GM19238 (cell line): ENCODE measurements at regions not wholly inside any gene's neighbourhood (a gene's known extent, or its start where the extent isn't known, plus 50 kb on each side); places are given as distances from the start of the nearest gene placed in this dataset.

Experiments
- DNase-seq: peaks from one replicate; pipeline ENCODE4 v3.0.0; 2011; ENCODE audit warnings: low spot score; ENCODE audit not compliant: insufficient read length

DNA sequence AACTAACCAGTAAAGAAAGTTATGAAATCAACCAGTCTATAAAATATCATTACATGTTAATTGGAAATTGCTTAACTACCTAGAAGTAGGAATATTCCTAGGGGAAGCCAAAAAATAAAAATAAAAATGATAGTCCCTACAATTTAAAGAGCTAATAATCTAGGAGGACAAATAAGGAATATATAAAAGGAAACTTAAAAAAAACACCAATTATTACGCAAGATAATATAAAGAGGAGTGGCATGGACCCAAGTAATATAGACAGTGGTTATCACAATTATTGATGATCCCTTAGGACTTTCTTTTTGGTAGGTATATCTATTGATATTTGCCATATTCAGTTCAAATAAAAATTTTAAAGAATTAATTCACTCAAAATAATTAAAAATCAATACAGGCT, 498.7 kb downstream of the SOX5 start:
- no peak for DNase-seq

DNA sequence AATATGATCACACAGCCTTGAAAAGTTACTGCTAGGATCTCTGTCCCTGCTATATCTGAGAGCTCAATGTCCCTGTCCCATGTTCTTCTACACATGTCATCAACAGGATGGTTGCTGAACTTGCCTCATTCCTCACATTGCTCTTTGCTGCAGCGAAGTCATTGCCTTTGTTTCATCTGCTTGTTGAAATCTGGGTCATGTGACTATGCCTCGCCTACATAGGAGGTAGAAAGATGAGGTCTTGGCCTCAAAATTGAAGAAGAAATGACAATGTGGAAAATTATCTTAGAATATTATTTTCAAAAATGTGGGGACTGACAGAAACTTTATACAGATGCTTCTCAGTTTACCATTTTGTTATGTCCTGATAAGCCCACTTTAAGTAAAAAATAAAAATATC, 494.2 kb downstream of the SOX5 start:
- no peak for DNase-seq

- DNase-seq = no peak
These were observed 490.8 kb downstream of the SOX5 start for GRCh38 chr12:23458640-23459039.

- no peak for DNase-seq
These were observed 486.9 kb downstream of the SOX5 start for GRCh38 chr12:23462546-23462945.

DNA sequence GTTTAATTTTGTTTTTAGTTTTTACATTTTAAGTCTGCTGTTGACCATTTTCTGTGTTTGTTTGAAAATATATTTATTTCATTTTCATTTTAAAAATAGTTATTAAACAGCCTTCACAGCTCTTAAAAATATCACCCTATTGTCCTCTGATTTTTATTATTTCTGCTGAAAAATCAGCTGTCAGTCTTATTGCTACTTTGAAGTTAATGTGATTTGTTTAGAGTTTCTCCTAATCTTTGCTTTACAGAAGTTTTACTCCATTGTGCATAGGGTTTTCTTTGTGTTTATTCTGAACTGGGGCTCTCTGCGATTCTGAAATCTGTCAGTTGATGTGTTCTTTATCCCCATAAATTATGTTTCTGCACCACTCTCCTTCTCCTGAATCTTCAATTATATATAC, 486.3 kb downstream of the SOX5 start:
- DNase-seq = no peak

DNA sequence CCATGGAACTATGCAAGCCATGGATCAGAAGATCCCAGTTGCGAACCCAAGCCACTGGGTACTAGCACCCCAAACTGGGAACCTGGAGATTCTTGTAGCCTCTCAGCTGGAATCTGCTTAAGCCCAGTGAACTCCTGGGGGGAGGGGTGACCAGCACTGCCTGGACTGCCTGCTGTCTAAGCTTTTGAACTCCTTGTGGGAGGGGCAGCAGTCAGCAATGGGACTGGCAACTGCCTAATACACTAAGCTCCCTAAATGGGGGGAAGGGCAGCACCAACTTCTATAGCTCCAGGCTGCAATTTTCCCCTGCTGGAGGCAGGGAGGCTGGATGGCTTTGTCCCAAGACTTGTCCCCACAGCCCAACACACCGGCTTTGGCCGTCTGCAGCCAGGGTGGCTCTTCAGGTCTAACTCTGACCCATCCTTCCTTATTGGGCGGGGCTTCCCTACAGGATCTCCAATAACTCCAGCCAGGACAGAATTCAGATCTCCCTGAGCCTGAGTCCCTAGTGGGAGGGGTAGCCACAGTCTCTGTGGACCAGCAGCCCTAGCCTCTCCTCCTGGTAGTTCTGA, 485.1 kb downstream of the SOX5 start:
- DNase-seq = no peak

GRCh38 chr12:23472329-23472971, 477.0 kb downstream of the SOX5 start:
- DNase-seq = no peak

GRCh38 chr12:23473071-23473470, 476.4 kb downstream of the SOX5 start:
- DNase-seq = no peak

GRCh38 chr12:23474438-23474976, 475.0 kb downstream of the SOX5 start:
- DNase-seq = no peak
